Keratinocyte (primary cell): ENCODE measurements at regions not wholly inside any gene's neighbourhood (a gene's known extent, or its start where the extent isn't known, plus 50 kb on each side); places are given as distances from the start of the nearest gene placed in this dataset.

Experiments used
- DNase-seq: peaks from one replicate; pipeline ENCODE4 v3.0.0-alpha.2; 2011; ENCODE audit warnings: low read depth, missing footprints, low spot score
- FAIRE-seq: peaks from 2 replicates; lab custom pipeline; 2011; peaks lifted over from hg19 to GRCh38; lab: Jason Lieb, UNC
- H2AFZ ChIP-seq: 2 replicates; pipeline ENCODE4 v1.6.0; 2012; ENCODE audit warnings: low read length, control low read depth, inconsistent platforms; ENCODE audit not compliant: control insufficient read depth
- H3K27ac ChIP-seq: 2 replicates; pipeline ENCODE4 v1.5.1; 2011; ENCODE audit warnings: low read length; ENCODE audit not compliant: control insufficient read depth, insufficient read depth
- H3K27me3 ChIP-seq: 3 replicates; pipeline ENCODE4 v1.6.0; 2011; ENCODE audit warnings: low read length; ENCODE audit not compliant: control insufficient read depth, insufficient read depth; ENCODE audit errors: extremely low read depth
- H3K36me3 ChIP-seq, 2 experiments: 2 replicates in 1 of 2; 3 replicates in 1 of 2; pipeline ENCODE4 v1.5.1; 2011; ENCODE audit warnings: low read length in 2 of 2, mild to moderate bottlenecking in 1 of 2; ENCODE audit not compliant: control insufficient read depth in 2 of 2, insufficient read depth in 2 of 2; ENCODE audit errors: extremely low read depth in 1 of 2
- H3K4me1 ChIP-seq: 3 replicates; pipeline ENCODE4 v1.5.1; 2011; ENCODE audit warnings: low read length; ENCODE audit not compliant: control insufficient read depth, insufficient read depth; ENCODE audit errors: extremely low read depth
- H3K4me2 ChIP-seq: 3 replicates; pipeline ENCODE4 v1.6.0; 2011; ENCODE audit warnings: low read depth, low read length; ENCODE audit not compliant: control insufficient read depth, insufficient read depth; ENCODE audit errors: extremely low read depth
- H3K4me3 ChIP-seq, 3 experiments: fragments of 200-600 bp in 1 of 3; sonication (generic) in 1 of 3; 2 replicates in 2 of 3; 3 replicates in 1 of 3; pipeline ENCODE4 v1.5.1; 2011 to 2016; ENCODE audit warnings: low read length in 3 of 3, mild to moderate bottlenecking in 3 of 3, control low read depth in 2 of 3, inconsistent platforms in 1 of 3, low read depth in 1 of 3, mixed read lengths in 1 of 3, mixed run types in 1 of 3, moderate library complexity in 1 of 3; ENCODE audit not compliant: control insufficient read depth in 2 of 3, insufficient read depth in 2 of 3; ENCODE audit errors: extremely low read depth in 1 of 3
- H3K79me2 ChIP-seq: 2 replicates; pipeline ENCODE4 v1.6.0; 2012; ENCODE audit warnings: low read length; ENCODE audit not compliant: control insufficient read depth, insufficient read depth
- H3K9ac ChIP-seq: 3 replicates; pipeline ENCODE4 v1.6.0; 2011; ENCODE audit warnings: low read length; ENCODE audit not compliant: control insufficient read depth, insufficient read depth; ENCODE audit errors: extremely low read depth
- H3K9me1 ChIP-seq: 3 replicates; pipeline ENCODE4 v1.6.0; 2011; ENCODE audit warnings: low read length; ENCODE audit not compliant: control insufficient read depth, insufficient read depth; ENCODE audit errors: extremely low read depth
- H3K9me3 ChIP-seq: 2 replicates; pipeline ENCODE4 v1.5.1; 2012; ENCODE audit warnings: low read depth, low read length; ENCODE audit not compliant: control insufficient read depth
- H4K20me1 ChIP-seq: 3 replicates; pipeline ENCODE4 v1.6.0; 2011; ENCODE audit warnings: low read length; ENCODE audit not compliant: control insufficient read depth, insufficient read depth; ENCODE audit errors: extremely low read depth
- CTCF ChIP-seq, 3 experiments: IDR thresholded peaks in 1 of 3; conservative IDR thresholded peaks in 1 of 3; optimal IDR thresholded peaks in 1 of 3; 2 replicates in 2 of 3; 3 replicates in 1 of 3; pipeline versions ENCODE3 to v1.5.1; 2011; ENCODE audit warnings: low read length in 3 of 3, mild to moderate bottlenecking in 3 of 3, moderate library complexity in 2 of 3, control low read depth in 1 of 3, inconsistent platforms in 1 of 3; ENCODE audit not compliant: insufficient read depth in 2 of 3; ENCODE audit errors: extremely low read depth in 1 of 3
- EZH2 ChIP-seq: IDR thresholded peaks from one replicate; pipeline ENCODE4 v1.6.1; 2012; ENCODE audit warnings: inconsistent platforms, mild to moderate bottlenecking, low read length, moderate library complexity
- dilution Hi-C: fragments of 300-500 bp; cut with MboI; formaldehyde crosslinking; loops from one replicate; pipeline ENCODE4 v1.7.0; 2020; ENCODE audit warnings: low sequenced_read_pairs; ENCODE audit not compliant: extremely low pct_ligation_motif_present

DNA sequence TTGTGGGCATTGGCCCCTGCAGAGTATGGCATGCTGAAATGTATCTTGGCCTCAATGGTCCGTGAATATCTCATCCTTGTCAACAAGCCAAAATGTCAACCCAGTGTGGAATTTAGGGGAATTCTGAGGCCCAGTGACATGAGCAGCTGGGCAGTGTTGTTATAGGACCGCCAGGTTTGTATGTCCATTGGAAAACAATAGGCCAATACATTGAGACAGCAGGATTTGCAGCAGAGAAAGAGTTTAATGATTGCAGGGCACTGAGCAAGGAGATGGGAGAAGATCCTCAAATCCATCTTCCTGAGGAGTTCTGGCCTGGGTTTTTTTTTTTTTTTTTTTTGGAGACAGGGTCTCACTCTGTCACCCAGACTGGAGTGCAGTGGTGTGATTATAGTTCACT lies 95.7 kb upstream of the BAIAP2L1 start:
- H3K9ac ChIP-seq = no peak overlapping the region
- H3K4me3 ChIP-seq = no peak overlapping the region
- dilution Hi-C loops = no loop called here
- no peaks in the 10 kb centered on the region for H3K9me3 ChIP-seq
- no peaks in the 10 kb centered on the region for H3K9me1 ChIP-seq
- H3K4me1 ChIP-seq = no peaks in the 10 kb centered on the region
- no peak overlapping the region for H3K27ac ChIP-seq
- H3K36me3 ChIP-seq = no peaks in the 10 kb centered on the region
- no peak for TF ChIP-seq EZH2
- H3K79me2 ChIP-seq = no peaks in the 10 kb centered on the region
- FAIRE-seq = no peak
- H3K4me2 ChIP-seq = no peak overlapping the region
- H3K27me3 ChIP-seq = no peaks in the 10 kb centered on the region
- H4K20me1 ChIP-seq = no peaks in the 10 kb centered on the region
- no peak for DNase-seq
- no peak overlapping the region for H2AFZ ChIP-seq

GRCh38 chr7:98495200-98495955 lies 94.5 kb upstream of the BAIAP2L1 start:
- Histone ChIP-seq H3K9me1 (no peaks in the 10 kb centered on the region), H3K4me2 (no peak overlapping the region), H3K79me2 (no peaks in the 10 kb centered on the region), H3K9ac (no peak overlapping the region), H3K4me1 (no peaks in the 10 kb centered on the region), H3K27ac (no peak overlapping the region), H3K9me3 (no peaks in the 10 kb centered on the region), H3K27me3 (no peaks in the 10 kb centered on the region), H3K36me3 (no peaks in the 10 kb centered on the region), H4K20me1 (no peaks in the 10 kb centered on the region), H2AFZ (no peak overlapping the region), H3K4me3 (no peak overlapping the region)
- no peak for TF ChIP-seq CTCF (optimal IDR thresholded peaks at IDR 0.05 in 1 of 3, IDR thresholded peaks at IDR 0.05 in 1 of 3, conservative IDR thresholded peaks at IDR 0.05 in 1 of 3; ENCODE audit: extremely low read depth in 1 of 3, insufficient read depth in 2 of 3, low read length in 3 of 3)
- no peak for TF ChIP-seq EZH2
- dilution Hi-C loops = no loop called here
- DNase-seq (no peak), FAIRE-seq (no peak)
